Erythroblast (primary cell): ENCODE measurements at regions not wholly inside any gene's neighbourhood (a gene's known extent, or its start where the extent isn't known, plus 50 kb on each side); places are given as distances from the start of the nearest gene placed in this dataset.

Experiments used
- GATA1 ChIP-seq: IDR thresholded peaks from 2 replicates; pipeline ENCODE4 v1.6.1; 2011; ENCODE audit warnings: low read depth, mild to moderate bottlenecking, control low read depth, low read length, moderate library complexity
- POLR2A ChIP-seq: IDR thresholded peaks from 2 replicates; pipeline ENCODE4 v1.6.1; 2011; ENCODE audit warnings: mild to moderate bottlenecking, low read length

DNA sequence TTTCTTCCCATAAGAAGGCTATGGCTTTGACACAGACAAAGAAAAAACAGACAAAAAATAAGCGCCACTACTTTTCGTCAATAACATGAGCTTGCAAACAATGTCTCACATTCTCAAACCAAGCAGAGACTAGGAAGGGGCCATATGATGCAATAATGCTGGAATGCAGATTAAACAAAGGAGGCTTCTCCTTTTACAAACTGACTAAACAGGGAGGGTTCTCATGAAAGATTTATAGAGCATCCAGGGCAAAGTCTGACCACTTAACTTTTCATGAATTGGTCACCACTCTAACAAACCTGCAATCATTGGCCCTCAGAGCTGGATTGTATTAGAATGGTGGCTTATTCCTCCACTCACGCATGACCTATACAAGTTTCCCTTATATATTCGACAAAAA lies 663.3 kb upstream of the CHAC2 start:
- TF ChIP-seq GATA1 (no peak), POLR2A (no peak)
